H1 (cell line): ENCODE measurements at regions not wholly inside any gene's neighbourhood (a gene's known extent, or its start where the extent isn't known, plus 50 kb on each side); places are given as distances from the start of the nearest gene placed in this dataset.

Experiments used
- CTCF ChIA-PET: fragments of 300-600 bp; sonication (Branson Sonifier 250); formaldehyde crosslinking; loops from one replicate; lab custom pipeline; 2021; ENCODE audit not compliant: partially characterized antibody; lab: Charles Lee
- POLR2A ChIA-PET: fragments of 300-600 bp; sonication (Branson Sonifier 250); formaldehyde crosslinking; loops from one replicate; lab custom pipeline; 2021; ENCODE audit warnings: inconsistent platforms; ENCODE audit not compliant: partially characterized antibody; lab: Charles Lee
- DNase-seq, 2 experiments: peaks; one replicate each; pipeline versions ENCODE4 v3.0.0 to v3.0.0-alpha.2; 2010 to 2022; ENCODE audit warnings: low spot score in 2 of 2, low read depth in 1 of 2, mixed read lengths in 1 of 2
- FAIRE-seq: peaks from 2 replicates; lab custom pipeline; 2011; peaks lifted over from hg19 to GRCh38; lab: Jason Lieb, UNC
- H2AFZ ChIP-seq: 2 replicates; pipeline ENCODE4 v1.8.1; 2012; ENCODE audit warnings: low read length, inconsistent platforms
- H2AK5ac ChIP-seq: 2 replicates; pipeline ENCODE4 v1.6.1; 2013; ENCODE audit warnings: low read depth, low read length
- H2BK120ac ChIP-seq: replicated peaks from 2 replicates; pipeline ENCODE3; 2013; ENCODE audit warnings: low read depth, low read length, inconsistent platforms
- H2BK12ac ChIP-seq: 2 replicates; pipeline ENCODE4 v1.6.1; 2013; ENCODE audit warnings: low read depth, low read length
- H2BK15ac ChIP-seq: 2 replicates; pipeline ENCODE4 v1.6.1; 2013; ENCODE audit warnings: low read length
- H2BK20ac ChIP-seq: 2 replicates; pipeline ENCODE4 v1.6.1; 2013; ENCODE audit warnings: low read length
- H2BK5ac ChIP-seq: 2 replicates; pipeline ENCODE4 v1.6.1; 2013; ENCODE audit warnings: low read depth, low read length
- H3K14ac ChIP-seq: 2 replicates; pipeline ENCODE4 v1.6.1; 2013; ENCODE audit warnings: inconsistent platforms; ENCODE audit not compliant: insufficient read length
- H3K18ac ChIP-seq: 2 replicates; pipeline ENCODE4 v1.6.1; 2013; ENCODE audit warnings: low read length; ENCODE audit errors: extremely low read depth
- H3K23ac ChIP-seq: 2 replicates; pipeline ENCODE4 v1.6.1; 2013; ENCODE audit warnings: inconsistent platforms; ENCODE audit not compliant: insufficient read length
- H3K23me2 ChIP-seq: 2 replicates; pipeline ENCODE4 v1.6.1; 2013; ENCODE audit warnings: low read depth, low read length
- H3K27ac ChIP-seq: 2 replicates; pipeline ENCODE4 v1.6.1; 2011; ENCODE audit warnings: low read depth, low read length, inconsistent platforms
- H3K27me3 ChIP-seq, 4 experiments: replicated peaks in 1 of 4; 1 replicate in 1 of 4; 2 replicates in 3 of 4; pipeline versions ENCODE4 v1.6.1 to v1.8.1; 2011 to 2013; ENCODE audit warnings: low read length in 3 of 4, mild to moderate bottlenecking in 3 of 4, inconsistent platforms in 2 of 4, mixed read lengths in 2 of 4, moderate library complexity in 1 of 4; ENCODE audit not compliant: control insufficient read depth in 3 of 4, insufficient read depth in 3 of 4; ENCODE audit errors: extremely low read depth in 1 of 4
- H3K36me3 ChIP-seq, 4 experiments: 2 replicates each; pipeline versions ENCODE4 v1.6.1 to v1.8.1; 2011 to 2013; ENCODE audit warnings: mild to moderate bottlenecking in 4 of 4, low read length in 3 of 4, moderate library complexity in 2 of 4, control low read depth in 1 of 4, inconsistent platforms in 1 of 4; ENCODE audit not compliant: insufficient read depth in 4 of 4, control insufficient read depth in 2 of 4
- H3K4ac ChIP-seq: replicated peaks from 2 replicates; pipeline ENCODE3; 2013; ENCODE audit warnings: low read length, low read depth, mixed read lengths, inconsistent platforms; ENCODE audit not compliant: insufficient read length
- H3K4me1 ChIP-seq, 4 experiments: replicated peaks in 1 of 4; 1 replicate in 1 of 4; 2 replicates in 3 of 4; pipeline versions ENCODE4 v1.6.1 to v1.8.1; 2011 to 2013; ENCODE audit warnings: low read length in 3 of 4, inconsistent platforms in 2 of 4, mixed read lengths in 1 of 4; ENCODE audit not compliant: insufficient read depth in 4 of 4, control insufficient read depth in 3 of 4
- H3K4me2 ChIP-seq, 2 experiments: 2 replicates each; pipeline versions ENCODE4 v1.6.1 to v1.8.1; 2011 to 2013; ENCODE audit warnings: low read depth in 2 of 2, low read length in 2 of 2, control low read depth in 1 of 2, inconsistent platforms in 1 of 2, mild to moderate bottlenecking in 1 of 2; ENCODE audit not compliant: insufficient read depth in 1 of 2
- H3K4me3 ChIP-seq, 4 experiments: fragments of 200-600, 300-600 bp in 1 of 4; sonication (generic), shearing (Covaris generic), sonication (Bioruptor Twin) in 1 of 4; 2 replicates each; pipeline versions ENCODE4 v1.5.1 to v1.8.1; 2011 to 2016; ENCODE audit warnings: low read length in 4 of 4, low read depth in 3 of 4, control low read depth in 2 of 4, inconsistent platforms in 2 of 4, mild to moderate bottlenecking in 2 of 4, mixed read lengths in 1 of 4, moderate library complexity in 1 of 4; ENCODE audit not compliant: insufficient read depth in 2 of 4; ENCODE audit errors: extremely low read depth in 1 of 4
- H3K56ac ChIP-seq: replicated peaks from 2 replicates; pipeline ENCODE3; 2013; ENCODE audit warnings: low read depth, mild to moderate bottlenecking, mixed read lengths, low read length, inconsistent platforms; ENCODE audit not compliant: insufficient read length
- H3K79me1 ChIP-seq: 2 replicates; pipeline ENCODE4 v1.6.1; 2013; ENCODE audit warnings: low read depth, low read length, control low read depth
- H3K79me2 ChIP-seq, 2 experiments: 2 replicates each; pipeline versions ENCODE4 v1.6.1 to v1.8.1; 2012 to 2013; ENCODE audit warnings: low read length in 2 of 2, mild to moderate bottlenecking in 2 of 2, inconsistent platforms in 1 of 2; ENCODE audit not compliant: insufficient read depth in 2 of 2, control insufficient read depth in 1 of 2
- H3K9ac ChIP-seq, 4 experiments: replicated peaks in 1 of 4; 1 replicate in 1 of 4; 2 replicates in 3 of 4; pipeline versions ENCODE4 v1.6.1 to v1.8.1; 2011 to 2013; ENCODE audit warnings: low read depth in 3 of 4, low read length in 3 of 4, control low read depth in 2 of 4, mild to moderate bottlenecking in 2 of 4, moderate library complexity in 2 of 4, inconsistent platforms in 1 of 4; ENCODE audit errors: extremely low read depth in 1 of 4
- H3K9me3 ChIP-seq, 2 experiments: 2 replicates each; pipeline versions ENCODE4 v1.6.1 to v1.8.1; 2012 to 2013; ENCODE audit warnings: mild to moderate bottlenecking in 2 of 2, moderate library complexity in 2 of 2, control low read depth in 1 of 2, inconsistent platforms in 1 of 2, low read depth in 1 of 2, low read length in 1 of 2, mixed read lengths in 1 of 2; ENCODE audit not compliant: insufficient read depth in 2 of 2
- H4K20me1 ChIP-seq, 2 experiments: replicated peaks in 1 of 2; 2 replicates each; pipeline versions ENCODE3 to v1.8.1; 2011 to 2013; ENCODE audit warnings: inconsistent platforms in 2 of 2, low read length in 2 of 2, mild to moderate bottlenecking in 1 of 2; ENCODE audit not compliant: insufficient read depth in 2 of 2, control insufficient read depth in 1 of 2
- H4K5ac ChIP-seq: 2 replicates; pipeline ENCODE4 v1.6.1; 2013; ENCODE audit warnings: low read length, low read depth, mixed read lengths, inconsistent platforms; ENCODE audit not compliant: insufficient read length
- H4K8ac ChIP-seq: 2 replicates; pipeline ENCODE4 v1.8.0; 2013; ENCODE audit warnings: mild to moderate bottlenecking, moderate library complexity, low read length, inconsistent platforms; ENCODE audit not compliant: insufficient read depth; ENCODE audit errors: extremely low read depth
- H4K91ac ChIP-seq: replicated peaks from 2 replicates; pipeline ENCODE3; 2013; ENCODE audit warnings: low read length, mixed read lengths, inconsistent platforms; ENCODE audit not compliant: insufficient read length
- ASH2L ChIP-seq: fragments of 200-600, 300-600 bp; sonication (generic); IDR thresholded peaks from one replicate; pipeline ENCODE4 v1.7.1; 2017; ENCODE audit warnings: low read length
- GTF2F1 ChIP-seq: IDR thresholded peaks from 2 replicates; pipeline ENCODE4 v1.6.1; 2012; ENCODE audit warnings: low read depth, low read length, improper control_type of control experiment, borderline replicate concordance
- JUN ChIP-seq: IDR thresholded peaks from 2 replicates; pipeline ENCODE4 v1.6.1; 2011; ENCODE audit warnings: low read depth, mild to moderate bottlenecking, improper control_type of control experiment, low read length
- JUND ChIP-seq: IDR thresholded peaks from 2 replicates; pipeline ENCODE4 v1.6.1; 2011; ENCODE audit warnings: mild to moderate bottlenecking, improper control_type of control experiment, low read length
- RNF2 ChIP-seq: fragments of 200-900, 300-1000 bp; sonication (generic); IDR thresholded peaks from 2 replicates; pipeline ENCODE4 v1.7.1; 2016; ENCODE audit warnings: borderline replicate concordance, low read depth, mild to moderate bottlenecking, antibody characterized with exemption, low read length; ENCODE audit not compliant: poor library complexity, severe bottlenecking; ENCODE audit errors: missing control alignments
- TCF12 ChIP-seq: IDR thresholded peaks from 2 replicates; pipeline ENCODE4 v1.6.1; 2011; ENCODE audit warnings: low read depth, mild to moderate bottlenecking, low read length
- TEAD4 ChIP-seq: IDR thresholded peaks from 2 replicates; pipeline ENCODE4 v1.6.1; 2012; ENCODE audit warnings: low read depth, low read length, inconsistent platforms, mixed read lengths
- YY1 ChIP-seq: IDR thresholded peaks from 2 replicates; pipeline ENCODE4 v1.6.1; 2011; ENCODE audit warnings: low read depth, mild to moderate bottlenecking, low read length
- WGBS, 2 experiments: shearing (Covaris generic) in 1 of 2; methylation state at CpG; one replicate each; pipeline versions ENCODE4 v1.1.6 to v1.1.7; 2013 to 2015; ENCODE audit warnings: low lambda C conversion rate in 2 of 2, mixed read lengths in 2 of 2, inconsistent platforms in 1 of 2, low coverage in 1 of 2, missing lambda C conversion rate in 1 of 2; ENCODE audit not compliant: insufficient replicate concordance in 2 of 2, insufficient coverage in 1 of 2, insufficient read length in 1 of 2; ENCODE audit errors: extremely low coverage in 1 of 2, missing lambda C conversion rate in 1 of 2; 5-methylcytosine and 5-hydroxymethylcytosine counted together
- TF ChIP-seq, protein P1 (sequence below): IDR thresholded peaks from 2 replicates; pipeline ENCODE4 v1.6.1; 2011; ENCODE audit warnings: low read depth, mild to moderate bottlenecking, low read length; ENCODE audit not compliant: insufficient read depth
- TF ChIP-seq, protein P2 (sequence below): IDR thresholded peaks from 2 replicates; pipeline ENCODE4 v1.6.1; 2011; ENCODE audit warnings: low read length, improper control_type of control experiment
- TF ChIP-seq, protein P3 (sequence below): IDR thresholded peaks from 2 replicates; pipeline ENCODE4 v1.6.1; 2012; ENCODE audit warnings: low read length, inconsistent platforms

DNA sequence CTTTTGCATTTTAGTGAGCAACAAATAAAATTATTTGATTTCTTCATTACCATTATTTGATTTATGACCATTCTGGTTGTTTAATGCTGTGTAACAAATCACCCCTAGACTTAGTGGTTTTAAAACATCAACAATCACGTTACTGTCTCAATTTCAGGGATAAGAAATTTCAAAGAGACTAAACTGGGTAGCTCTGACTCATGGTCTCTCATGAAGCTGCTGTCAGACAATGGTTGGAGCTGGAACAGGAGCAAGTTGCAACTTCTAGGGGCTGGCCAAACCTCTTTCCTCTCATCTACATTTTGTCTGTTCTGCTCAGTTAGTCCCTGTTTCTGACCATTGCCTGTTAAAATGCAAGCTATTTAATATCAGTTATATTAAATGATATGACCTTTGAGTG is 517.0 kb downstream of the KCNH5 start:
- no peak overlapping the region for H3K9ac ChIP-seq
- H4K91ac ChIP-seq: no peak overlapping the region
- no peaks in the 10 kb centered on the region for H4K20me1 ChIP-seq
- no peak overlapping the region for H2BK15ac ChIP-seq
- no peak overlapping the region for H3K18ac ChIP-seq
- no peak overlapping the region for H2AK5ac ChIP-seq
- H3K23me2 ChIP-seq: no peaks in the 10 kb centered on the region
- no peak overlapping the region for H3K4me3 ChIP-seq
- H3K9me3 ChIP-seq: no peaks in the 10 kb centered on the region; a peak in 1 of 4 replicates
- no peak overlapping the region for H3K4me2 ChIP-seq
- no peak overlapping the region for H3K23ac ChIP-seq
- no peaks in the 10 kb centered on the region for H3K27me3 ChIP-seq
- H4K5ac ChIP-seq: no peak overlapping the region
- no peak overlapping the region for H2BK20ac ChIP-seq
- no peaks in the 10 kb centered on the region for H3K79me1 ChIP-seq
- WGBS, 2 experiments: 84% methylated on average over 1 of the region's 1 CpG; no CpG with 5 or more reads in 1 of the 2 experiments
- H2BK12ac ChIP-seq: no peak overlapping the region
- no peak overlapping the region for H3K4ac ChIP-seq
- no peak overlapping the region for H3K14ac ChIP-seq
- H2BK120ac ChIP-seq: no peak overlapping the region
- CTCF ChIA-PET: interaction anchor here (1.0 kb wide), 1 partner anchor 14 kb away, joined by 4 read pairs; no protein-coding TSS in a partner anchor
- H3K4me1 ChIP-seq: no peaks in the 10 kb centered on the region
- no peaks in the 10 kb centered on the region for H3K79me2 ChIP-seq
- no peaks in the 10 kb centered on the region for H3K36me3 ChIP-seq
- H2BK5ac ChIP-seq: no peak overlapping the region
- POLR2A ChIA-PET: no interaction called here
- DNase-seq (no peak), FAIRE-seq (no peak)
- no peak overlapping the region for H3K27ac ChIP-seq
- no peak overlapping the region for H4K8ac ChIP-seq
- H3K56ac ChIP-seq: no peak overlapping the region
- H2AFZ ChIP-seq: no peak overlapping the region
- no peak for TF ChIP-seq GTF2F1
- TF ChIP-seq RNF2: no peak
- TF ChIP-seq JUND: no peak
- TF ChIP-seq TEAD4: no peak
- TF ChIP-seq, protein P1, sequence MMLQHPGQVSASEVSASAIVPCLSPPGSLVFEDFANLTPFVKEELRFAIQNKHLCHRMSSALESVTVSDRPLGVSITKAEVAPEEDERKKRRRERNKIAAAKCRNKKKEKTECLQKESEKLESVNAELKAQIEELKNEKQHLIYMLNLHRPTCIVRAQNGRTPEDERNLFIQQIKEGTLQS: no peak
- no peak for TF ChIP-seq JUN
- TF ChIP-seq YY1: no peak
- no peak for TF ChIP-seq TCF12
- TF ChIP-seq, protein P2, sequence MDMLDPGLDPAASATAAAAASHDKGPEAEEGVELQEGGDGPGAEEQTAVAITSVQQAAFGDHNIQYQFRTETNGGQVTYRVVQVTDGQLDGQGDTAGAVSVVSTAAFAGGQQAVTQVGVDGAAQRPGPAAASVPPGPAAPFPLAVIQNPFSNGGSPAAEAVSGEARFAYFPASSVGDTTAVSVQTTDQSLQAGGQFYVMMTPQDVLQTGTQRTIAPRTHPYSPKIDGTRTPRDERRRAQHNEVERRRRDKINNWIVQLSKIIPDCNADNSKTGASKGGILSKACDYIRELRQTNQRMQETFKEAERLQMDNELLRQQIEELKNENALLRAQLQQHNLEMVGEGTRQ: no peak
- TF ChIP-seq ASH2L: no peak
- TF ChIP-seq, protein P3, sequence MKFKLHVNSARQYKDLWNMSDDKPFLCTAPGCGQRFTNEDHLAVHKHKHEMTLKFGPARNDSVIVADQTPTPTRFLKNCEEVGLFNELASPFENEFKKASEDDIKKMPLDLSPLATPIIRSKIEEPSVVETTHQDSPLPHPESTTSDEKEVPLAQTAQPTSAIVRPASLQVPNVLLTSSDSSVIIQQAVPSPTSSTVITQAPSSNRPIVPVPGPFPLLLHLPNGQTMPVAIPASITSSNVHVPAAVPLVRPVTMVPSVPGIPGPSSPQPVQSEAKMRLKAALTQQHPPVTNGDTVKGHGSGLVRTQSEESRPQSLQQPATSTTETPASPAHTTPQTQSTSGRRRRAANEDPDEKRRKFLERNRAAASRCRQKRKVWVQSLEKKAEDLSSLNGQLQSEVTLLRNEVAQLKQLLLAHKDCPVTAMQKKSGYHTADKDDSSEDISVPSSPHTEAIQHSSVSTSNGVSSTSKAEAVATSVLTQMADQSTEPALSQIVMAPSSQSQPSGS: no peak
